GM12865 (cell line): ENCODE measurements at regions not wholly inside any gene's neighbourhood (a gene's known extent, or its start where the extent isn't known, plus 50 kb on each side); places are given as distances from the start of the nearest gene placed in this dataset.
"Not testable (repeated sequence)": the region's sequence is repeated elsewhere in the genome, so short reads cannot be mapped to it uniquely, and the experiment has no call there.

ENCODE experiments used
- DNase-seq: peaks from one replicate; pipeline ENCODE4 v3.0.0; 2010; ENCODE audit warnings: low read depth
- H3K4me3 ChIP-seq: 2 replicates; pipeline ENCODE4 v1.5.1; 2011; ENCODE audit warnings: mild to moderate bottlenecking, low read depth, low read length, control low read depth
- CTCF ChIP-seq: IDR thresholded peaks from 2 replicates; pipeline ENCODE4 v1.5.1; 2011; ENCODE audit warnings: low read length, control low read depth, low read depth, inconsistent platforms; ENCODE audit not compliant: insufficient read depth; ENCODE audit errors: missing control alignments

- DNase-seq = no peak
- TF ChIP-seq CTCF = no peak
- no peak overlapping the region for H3K4me3 ChIP-seq
These were observed 120.0 kb upstream of the RREB1 start for GRCh38 chr6:6987749-6988148.

- H3K4me3 ChIP-seq, DNase-seq: not testable (repeated sequence)
These were observed 117.7 kb upstream of the RREB1 start for GRCh38 chr6:6990059-6990458.

- H3K4me3 ChIP-seq = no peak overlapping the region
- no peak for TF ChIP-seq CTCF
- DNase-seq = no peak
These were observed 114.1 kb upstream of the RREB1 start for GRCh38 chr6:6993503-6994237.

GRCh38 chr6:6994796-6995195, 113.0 kb upstream of the RREB1 start:
- H3K4me3 ChIP-seq = no peak overlapping the region
- no peak for DNase-seq
- TF ChIP-seq CTCF = no peak

GRCh38 chr6:6995328-6995727, 112.4 kb upstream of the RREB1 start:
- DNase-seq = no peak
- TF ChIP-seq CTCF = no peak
- no peak overlapping the region for H3K4me3 ChIP-seq

- DNase-seq = no peak
- no peak overlapping the region for H3K4me3 ChIP-seq
- TF ChIP-seq CTCF = no peak
These were observed 111.6 kb upstream of the RREB1 start for GRCh38 chr6:6996124-6996523.

- no peak for TF ChIP-seq CTCF
- DNase-seq = no peak
- H3K4me3 ChIP-seq = no peak overlapping the region
These were observed 110.2 kb upstream of the RREB1 start for GRCh38 chr6:6997263-6998193.
